ENCODE measurements at regions not wholly inside any gene's neighbourhood (a gene's known extent, or its start where the extent isn't known, plus 50 kb on each side); places are given as distances from the start of the nearest gene placed in this dataset.
"Not testable (repeated sequence)": the region's sequence is repeated elsewhere in the genome, so short reads cannot be mapped to it uniquely, and the experiment has no call there.

DNA sequence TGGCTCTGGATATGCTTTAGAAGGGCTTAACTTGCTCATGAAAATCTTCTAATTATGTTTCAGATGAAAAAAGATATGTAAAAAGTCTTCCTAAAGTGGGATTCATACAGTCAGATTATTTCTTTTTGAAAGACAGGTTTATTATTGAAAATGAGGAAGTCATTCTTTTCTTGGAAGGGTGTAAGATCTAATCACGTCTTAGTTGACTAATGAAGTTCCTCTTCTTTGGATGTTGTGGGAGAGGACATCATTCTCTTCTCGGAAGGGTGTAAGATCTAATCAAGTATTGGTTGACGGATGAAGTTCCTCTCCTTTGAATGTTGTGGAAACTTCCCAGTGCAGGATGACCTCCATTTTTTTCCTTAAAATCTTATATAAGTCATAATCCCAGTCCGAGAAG, 74.9 kb downstream of the ALG10 start:
- Histone ChIP-seq H3K4me3 (no peak overlapping the region), H3K27ac (no peak overlapping the region)

DNA sequence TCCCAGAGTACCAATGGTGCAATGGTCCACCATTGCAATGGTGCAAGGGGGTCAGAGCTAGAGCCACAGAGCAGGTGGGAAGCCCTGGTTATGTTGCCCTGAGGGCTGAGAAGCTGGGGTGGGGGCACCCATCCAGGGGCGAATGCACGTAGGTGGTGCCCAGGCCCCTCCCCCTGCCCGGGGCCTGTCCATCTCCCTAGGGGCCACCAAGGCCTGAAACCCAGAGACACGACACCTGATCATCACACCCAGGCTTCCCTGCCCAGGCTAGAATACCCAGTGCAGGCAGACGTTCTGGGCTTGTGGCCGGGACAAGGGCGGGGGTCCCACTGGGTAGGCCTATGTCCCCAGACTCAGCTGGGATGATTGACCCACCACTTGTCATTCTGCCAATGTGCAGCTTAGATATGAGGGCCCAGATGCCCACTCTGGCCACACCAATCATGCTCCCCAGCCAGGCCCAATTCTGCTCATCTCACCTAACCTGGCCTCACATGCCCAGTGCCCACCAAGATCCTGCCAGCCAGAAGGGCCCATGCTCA, 83.2 kb downstream of the ALG10 start:
- Histone ChIP-seq H3K27ac (no peak overlapping the region), H3K4me3 (no peak overlapping the region)

DNA sequence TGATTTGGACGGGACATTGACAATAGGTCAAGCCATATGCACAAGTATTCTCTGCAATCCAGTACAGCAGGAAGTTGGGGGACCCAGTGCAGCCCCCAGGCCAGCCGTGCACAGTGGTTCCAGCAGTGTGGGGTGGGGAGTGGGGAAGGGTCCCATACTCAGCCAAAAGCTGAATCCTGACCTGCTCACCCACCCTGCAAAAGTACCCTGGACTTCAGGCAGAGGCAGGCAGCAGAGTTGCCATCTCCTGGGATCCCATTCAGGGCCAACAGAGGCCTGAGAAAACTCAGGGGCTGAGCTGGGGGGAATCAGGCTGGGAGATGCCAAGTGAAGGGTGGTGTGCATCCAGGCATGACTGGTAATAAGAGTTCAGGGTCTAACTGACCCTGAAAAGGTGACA, 83.9 kb downstream of the ALG10 start:
- H3K4me3 ChIP-seq = no peak overlapping the region
- H3K27ac ChIP-seq = no peak overlapping the region

GRCh38 chr12:34107016-34107415, 84.7 kb downstream of the ALG10 start:
- Histone ChIP-seq H3K4me3 (no peak overlapping the region), H3K27ac (no peak overlapping the region)

DNA sequence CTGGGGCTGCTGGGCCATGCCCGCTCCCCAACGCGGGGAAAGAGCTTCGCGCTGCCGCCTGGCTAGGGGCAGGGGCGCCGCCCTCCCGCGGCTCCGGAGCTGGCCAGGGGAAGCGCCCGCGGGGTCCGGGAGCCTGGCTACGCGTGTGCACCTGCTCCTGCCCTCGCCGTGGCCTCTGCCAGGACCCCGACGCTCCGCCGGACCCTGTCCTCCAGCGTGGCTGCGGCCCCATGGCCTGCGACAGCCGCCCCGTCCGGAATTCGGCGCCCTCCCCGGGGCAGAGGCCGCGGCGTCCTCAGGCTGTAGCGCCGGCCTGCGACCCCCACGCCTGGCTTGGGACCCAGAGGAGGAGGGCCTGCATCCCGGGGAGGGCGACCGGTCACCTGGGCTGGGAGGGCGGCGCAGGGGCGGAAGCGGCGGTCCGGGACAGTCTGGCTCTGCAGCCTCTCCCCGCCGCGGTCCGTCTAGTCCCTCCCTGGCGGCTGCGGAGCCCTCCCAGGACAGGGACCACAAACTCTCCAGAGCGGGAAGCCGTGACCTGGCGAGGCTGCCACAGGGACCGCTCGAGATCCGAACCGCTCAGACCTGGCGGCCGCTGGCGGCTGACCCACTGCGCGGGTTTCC, 85.6 kb downstream of the ALG10 start:
- H3K4me3 ChIP-seq = no peak overlapping the region

DNA sequence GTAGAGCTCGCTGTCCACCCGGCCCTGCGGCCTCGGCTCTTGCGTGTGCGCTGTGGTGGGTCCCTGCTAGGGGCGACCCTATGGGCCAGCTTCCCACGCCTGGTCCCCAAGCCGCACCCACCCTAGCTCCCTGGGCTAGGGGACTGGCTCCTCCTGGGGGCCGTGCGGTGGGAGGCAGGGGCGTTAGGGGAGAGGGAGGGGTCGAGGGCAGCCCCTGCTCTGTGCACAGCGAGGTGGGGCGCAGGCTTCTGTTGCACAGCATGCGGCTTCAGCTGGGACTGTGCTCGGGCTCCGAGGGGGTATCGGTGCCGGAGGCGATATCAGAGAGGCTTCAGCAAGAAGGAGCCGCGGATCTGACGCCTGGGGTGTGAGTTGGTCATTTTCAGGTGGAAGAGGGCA, 86.1 kb downstream of the ALG10 start:
- Histone ChIP-seq H3K4me3 (no peak overlapping the region), H3K27ac (no peak overlapping the region)

More for the DNA sequence above, 85.6 kb downstream of the ALG10 start:
- H3K27ac ChIP-seq = no peak overlapping the region

GRCh38 chr12:34108967-34109366, 86.7 kb downstream of the ALG10 start:
- Histone ChIP-seq H3K4me3 (no peak overlapping the region), H3K27ac (no peak overlapping the region)

DNA sequence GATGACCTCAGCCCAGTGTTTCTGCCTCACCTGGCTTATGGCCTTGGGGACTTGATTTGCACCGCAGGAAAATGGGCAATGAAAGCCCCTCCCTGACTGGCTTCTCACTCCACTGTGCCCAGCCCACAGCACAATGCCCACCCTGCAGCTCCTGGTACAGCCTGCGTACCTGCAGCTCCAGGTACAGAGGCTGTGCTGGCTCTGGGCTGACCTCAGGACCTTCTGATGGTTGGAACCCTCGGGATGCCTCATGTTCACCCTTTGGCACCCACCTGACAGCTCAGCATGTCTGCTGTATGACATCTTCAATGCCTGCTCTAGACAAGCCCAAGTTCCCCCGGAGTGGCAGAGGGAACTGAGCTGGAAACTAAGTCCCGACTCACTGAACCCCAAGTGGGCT, 87.1 kb downstream of the ALG10 start:
- no peak overlapping the region for H3K27ac ChIP-seq
- H3K4me3 ChIP-seq = no peak overlapping the region

DNA sequence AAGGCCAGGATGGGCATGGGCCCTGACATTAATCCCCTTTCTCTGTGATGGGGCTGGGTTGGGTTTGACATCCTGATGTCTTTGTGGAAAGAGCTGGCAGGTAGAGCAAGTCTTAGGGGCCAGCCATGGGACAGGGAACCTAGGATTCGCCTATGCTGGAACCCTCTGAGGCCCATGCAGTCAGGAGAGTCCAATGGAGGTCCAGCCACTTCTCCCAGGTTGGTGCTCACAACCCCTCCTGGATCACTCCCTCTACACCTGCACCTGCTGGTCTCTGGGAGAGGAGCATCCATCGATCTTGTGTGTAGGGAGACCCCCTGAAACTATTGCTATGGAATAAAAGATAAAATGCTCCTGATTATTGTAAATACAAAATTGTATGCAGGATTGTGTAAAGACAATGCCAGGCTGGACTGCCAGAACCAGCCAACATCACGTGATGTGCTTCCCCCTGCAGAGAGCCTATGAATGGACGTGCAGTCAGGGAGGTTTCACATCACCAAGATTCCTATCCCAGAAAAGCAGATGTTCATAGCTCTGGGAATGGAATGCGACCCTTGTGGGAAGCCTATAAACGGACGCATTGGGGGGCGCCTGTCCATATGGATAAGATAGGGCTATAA, 87.7 kb downstream of the ALG10 start:
- H3K4me3 ChIP-seq, H3K27ac ChIP-seq: not testable (repeated sequence)

DNA sequence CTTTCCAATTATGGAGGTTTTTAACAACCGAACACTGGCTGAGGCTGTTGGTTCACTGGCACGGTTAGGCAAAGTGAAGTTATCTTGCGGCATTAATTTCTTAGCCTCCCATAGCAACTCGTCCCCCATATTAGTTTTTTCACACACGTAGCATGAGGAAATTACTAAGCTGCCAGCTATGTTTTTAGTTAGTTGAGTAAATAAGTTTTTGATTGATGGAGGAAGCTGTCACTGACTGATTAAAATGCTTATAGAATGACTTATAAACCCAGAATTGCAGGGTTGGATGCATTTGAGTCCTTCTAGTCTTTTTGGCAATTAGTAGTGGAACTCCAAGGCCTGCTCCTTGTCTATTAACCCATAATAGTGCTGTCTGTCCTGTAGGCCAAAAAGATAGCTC, 97.1 kb downstream of the ALG10 start:
- no peak overlapping the region for H3K4me3 ChIP-seq
- no peak overlapping the region for H3K27ac ChIP-seq

GRCh38 chr12:34121360-34121759, 99.1 kb downstream of the ALG10 start:
- H3K27ac ChIP-seq = no peak overlapping the region
- no peak overlapping the region for H3K4me3 ChIP-seq

DNA sequence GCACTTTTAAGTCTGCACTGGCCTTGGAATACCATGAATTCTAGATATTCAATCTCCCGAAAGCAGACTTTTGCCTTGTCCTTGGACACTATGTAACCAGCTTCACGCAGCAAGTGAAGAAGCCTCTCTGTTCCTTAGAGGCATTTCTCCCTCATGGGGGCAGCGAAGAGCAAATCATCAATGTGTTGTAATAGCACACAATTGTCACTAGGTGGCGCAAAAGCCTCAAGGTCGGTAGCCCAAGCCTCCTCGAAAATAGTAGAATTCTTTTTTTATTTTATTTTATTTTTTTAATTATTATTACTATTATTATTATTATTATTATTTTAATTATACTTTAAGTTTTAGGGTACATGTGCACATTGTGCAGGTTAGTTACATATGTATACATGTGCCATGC, 100.8 kb downstream of the ALG10 start:
- H3K4me3 ChIP-seq, H3K27ac ChIP-seq: not testable (repeated sequence)

DNA sequence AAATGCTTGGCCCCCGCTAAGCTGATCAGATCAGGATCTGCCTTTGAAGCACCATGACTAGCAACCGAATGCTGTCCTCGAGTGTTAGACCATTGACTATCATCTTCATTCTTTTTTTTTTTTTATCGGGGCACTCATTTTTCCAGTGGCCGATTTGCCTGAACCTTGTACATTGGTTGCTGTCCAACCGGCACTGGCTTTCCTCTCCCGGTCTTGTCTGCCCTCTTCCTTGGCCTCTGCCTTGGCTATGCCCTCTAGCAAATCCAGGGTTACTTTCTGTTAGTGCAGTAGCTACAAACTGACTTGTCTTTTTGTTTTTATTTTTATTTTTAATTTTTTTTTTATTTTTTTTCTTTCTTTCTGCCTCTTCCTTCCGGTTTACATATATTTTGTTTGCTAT, 102.3 kb downstream of the ALG10 start:
- Histone ChIP-seq H3K4me3 (no peak overlapping the region), H3K27ac (no peak overlapping the region)

GRCh38 chr12:34126239-34126641, 103.9 kb downstream of the ALG10 start:
- peak overlapping the region in 1 of 7 experiments; percentile 1 for H3K4me3 ChIP-seq

GRCh38 chr12:34126805-34127204, 104.5 kb downstream of the ALG10 start:
- no peak overlapping the region for H3K27ac ChIP-seq
- H3K4me3 ChIP-seq = no peak overlapping the region

More at GRCh38 chr12:34126239-34126641, 103.9 kb downstream of the ALG10 start:
- H3K27ac ChIP-seq = no peak overlapping the region

DNA sequence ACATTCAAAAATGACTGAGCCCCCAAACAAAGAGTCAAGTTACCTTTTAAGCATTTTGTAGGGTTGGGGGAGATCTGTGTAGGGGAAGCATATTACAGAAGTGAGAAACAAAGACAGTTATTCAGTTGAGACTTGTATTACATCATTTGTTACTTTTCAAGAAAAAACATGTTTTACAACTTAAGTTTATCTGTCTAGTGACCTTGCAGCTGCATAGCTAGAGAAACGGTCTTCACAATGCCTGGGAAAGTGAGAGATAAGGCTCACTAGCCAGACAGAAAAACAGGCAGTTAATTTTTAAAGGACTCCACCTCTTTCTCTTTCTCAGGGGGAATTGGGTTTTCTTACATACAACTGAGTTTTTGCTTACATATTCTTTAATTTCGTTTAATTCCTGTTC, 105.1 kb downstream of the ALG10 start:
- not testable (repeated sequence) for H3K4me3 ChIP-seq, H3K27ac ChIP-seq

GRCh38 chr12:34142430-34142829, 120.1 kb downstream of the ALG10 start:
- no peak overlapping the region for H3K27ac ChIP-seq
- H3K4me3 ChIP-seq = no peak overlapping the region

GRCh38 chr12:34151019-34151418, 128.7 kb downstream of the ALG10 start:
- no peak overlapping the region for H3K27ac ChIP-seq
- no peak overlapping the region for H3K4me3 ChIP-seq

GRCh38 chr12:34163443-34163842, 141.1 kb downstream of the ALG10 start:
- Histone ChIP-seq H3K27ac (no peak overlapping the region), H3K4me3 (no peak overlapping the region)

DNA sequence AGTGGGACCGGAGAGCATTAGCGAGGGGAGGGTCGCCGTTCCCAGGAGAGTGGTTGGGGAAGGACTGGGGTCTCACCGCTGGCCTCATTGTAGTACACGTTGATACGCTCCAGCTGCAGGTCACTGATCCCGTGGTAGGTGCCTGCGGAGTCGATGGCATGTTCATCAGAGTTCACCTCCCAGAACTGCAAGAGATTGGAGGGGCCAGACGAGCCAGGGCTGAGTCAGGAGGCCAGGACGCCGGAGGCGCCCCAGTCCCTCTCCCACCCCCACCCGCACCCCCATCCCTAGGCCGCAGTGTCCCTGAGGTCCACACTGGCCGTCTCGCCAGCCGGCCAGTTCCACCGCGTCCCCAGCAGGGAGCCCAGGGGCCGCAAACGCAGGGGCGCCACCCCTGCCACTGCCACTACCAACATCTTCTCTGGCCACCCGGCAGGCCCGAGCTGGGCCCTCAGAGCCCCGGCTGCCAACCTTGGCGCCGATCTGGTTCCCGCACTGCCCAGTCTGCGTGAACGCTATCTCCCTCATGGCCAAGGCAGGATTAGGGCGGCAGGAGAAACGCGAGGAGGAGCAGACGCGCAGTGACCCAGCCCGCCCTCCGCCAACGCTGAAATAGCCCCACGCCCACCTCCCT, 144.2 kb downstream of the ALG10 start:
- no peak overlapping the region for H3K4me3 ChIP-seq
- H3K27ac ChIP-seq = no peak overlapping the region

DNA sequence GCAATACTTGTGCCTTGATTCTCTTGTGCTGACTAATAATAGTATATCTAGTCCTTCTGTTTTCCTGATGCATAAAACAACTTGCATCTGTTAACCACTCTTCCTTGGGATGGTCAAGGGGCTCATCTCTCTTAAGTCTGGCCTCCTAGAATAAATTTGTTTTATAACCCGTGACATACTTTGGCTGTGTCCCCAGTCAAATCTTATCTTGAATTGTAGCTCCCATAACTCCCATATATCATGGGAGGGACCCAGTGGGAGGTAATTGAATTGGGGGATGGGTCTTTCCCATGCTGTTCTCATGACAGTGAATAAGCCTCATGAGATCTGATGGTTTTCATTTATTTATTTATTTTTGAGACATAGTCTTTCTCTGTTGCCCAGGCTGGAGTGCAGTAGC, 146.2 kb downstream of the ALG10 start:
- not testable (repeated sequence) for H3K4me3 ChIP-seq

More for the DNA sequence above, 146.2 kb downstream of the ALG10 start:
- H3K27ac ChIP-seq = not testable (repeated sequence)
